Upper lobe of left lung (tissue), 6 donors: ENCODE measurements at regions not wholly inside any gene's neighbourhood (a gene's known extent, or its start where the extent isn't known, plus 50 kb on each side); places are given as distances from the start of the nearest gene placed in this dataset.

Experiments used
- ATAC-seq, 2 donors: fragments of 200-7000 bp; cut with Tn5 transposase; one replicate each; pipeline ENCODE4 v1.9.1; 2022; ENCODE audit warnings: mild to moderate bottlenecking in 2 of 2, moderate library complexity in 2 of 2; ENCODE audit not compliant: low FRiP score in 2 of 2
- DNase-seq, 2 donors: peaks; one replicate each; pipeline ENCODE4 v3.0.0-alpha.2; 2019 to 2020
- H3K27ac ChIP-seq, 4 donors: fragments of 200-600 bp; sonication (generic); one replicate each; pipeline ENCODE4 v1.5.1; 2016 to 2019
- H3K27me3 ChIP-seq, 4 donors: fragments of 200-600 bp; sonication (generic); one replicate each; pipeline ENCODE4 v1.5.1; 2017 to 2019
- H3K36me3 ChIP-seq, 4 donors: fragments of 200-600 bp; sonication (generic); one replicate each; pipeline ENCODE4 v1.5.1; 2016 to 2019
- H3K4me1 ChIP-seq, 4 donors: fragments of 200-600 bp; sonication (generic); one replicate each; pipeline ENCODE4 v1.5.1; 2018 to 2019
- H3K4me3 ChIP-seq, 4 donors: fragments of 200-600 bp; sonication (generic); one replicate each; pipeline ENCODE4 v1.5.1; 2017 to 2019; ENCODE audit warnings: mild to moderate bottlenecking in 2 of 4, moderate library complexity in 1 of 4
- H3K9me3 ChIP-seq, 4 donors: fragments of 200-600 bp; sonication (generic); one replicate each; pipeline ENCODE4 v1.5.1; 2018 to 2019
- EP300 ChIP-seq, 4 donors: sonication (generic); formaldehyde crosslinking; IDR thresholded peaks; one replicate each; pipeline ENCODE4 v1.5.1; 2017; ENCODE audit warnings: antibody characterized with exemption in 4 of 4, control low read depth in 2 of 4
- POLR2A ChIP-seq, 4 donors: fragments of 450-650 bp; IDR thresholded peaks; one replicate each; pipeline ENCODE4 v1.5.1; 2016 to 2017; ENCODE audit warnings: antibody characterized with exemption in 4 of 4, mild to moderate bottlenecking in 2 of 4
- POLR2AphosphoS5 ChIP-seq, 2 donors: sonication (generic); formaldehyde crosslinking; IDR thresholded peaks; one replicate each; pipeline ENCODE4 v1.5.1; 2017; ENCODE audit warnings: antibody characterized with exemption in 2 of 2
- WGBS, 2 donors: methylation state at CpG; one replicate each; pipeline ENCODE4 v1.1.5; 2017 to 2018; 5-methylcytosine and 5-hydroxymethylcytosine counted together
- TF ChIP-seq, protein P1 (sequence below), 6 experiments: fragments of 450-650 bp in 4 of 6; fragments of 200-600 bp in 2 of 6; sonication (generic) in 2 of 6; IDR thresholded peaks; one replicate each; pipeline ENCODE4 v1.5.1; 2016 to 2019; ENCODE audit warnings: antibody characterized with exemption in 6 of 6
- donor health status: DM: no; HTN: no; CAD: no; lungs with moderate emphysema.
- donor health status: DM: no; HTN: yes; CAD: no; lungs with severe emphysema.

DNA sequence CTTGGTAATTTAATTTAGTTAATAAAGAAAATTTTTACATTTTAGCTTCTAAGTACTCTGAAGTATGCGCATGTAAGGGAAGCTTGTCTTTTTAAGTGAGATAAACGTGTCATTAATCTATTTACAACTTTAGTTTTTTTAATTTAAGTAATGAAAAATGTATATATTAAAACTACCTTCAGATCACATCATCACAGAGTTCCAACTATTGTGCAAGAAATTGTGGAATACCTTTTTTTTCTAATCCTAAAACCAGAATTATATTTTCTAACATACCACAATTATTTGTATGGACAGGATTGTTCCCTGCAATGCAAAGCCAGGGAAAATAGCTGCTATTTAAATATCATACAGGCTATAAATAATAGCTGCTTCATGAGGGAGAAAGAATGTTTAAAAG lies 303.2 kb upstream of the KCND2 start:
- H3K27ac ChIP-seq: no peak overlapping the region
- no peaks in the 10 kb centered on the region for H3K27me3 ChIP-seq
- no peak for ATAC-seq
- no peak overlapping the region for H3K4me3 ChIP-seq
- H3K4me1 ChIP-seq: no peaks in the 10 kb centered on the region
- no peaks in the 10 kb centered on the region for H3K36me3 ChIP-seq
- no peak for TF ChIP-seq POLR2AphosphoS5 (IDR thresholded peaks at IDR 0.05)
- TF ChIP-seq, protein P1, sequence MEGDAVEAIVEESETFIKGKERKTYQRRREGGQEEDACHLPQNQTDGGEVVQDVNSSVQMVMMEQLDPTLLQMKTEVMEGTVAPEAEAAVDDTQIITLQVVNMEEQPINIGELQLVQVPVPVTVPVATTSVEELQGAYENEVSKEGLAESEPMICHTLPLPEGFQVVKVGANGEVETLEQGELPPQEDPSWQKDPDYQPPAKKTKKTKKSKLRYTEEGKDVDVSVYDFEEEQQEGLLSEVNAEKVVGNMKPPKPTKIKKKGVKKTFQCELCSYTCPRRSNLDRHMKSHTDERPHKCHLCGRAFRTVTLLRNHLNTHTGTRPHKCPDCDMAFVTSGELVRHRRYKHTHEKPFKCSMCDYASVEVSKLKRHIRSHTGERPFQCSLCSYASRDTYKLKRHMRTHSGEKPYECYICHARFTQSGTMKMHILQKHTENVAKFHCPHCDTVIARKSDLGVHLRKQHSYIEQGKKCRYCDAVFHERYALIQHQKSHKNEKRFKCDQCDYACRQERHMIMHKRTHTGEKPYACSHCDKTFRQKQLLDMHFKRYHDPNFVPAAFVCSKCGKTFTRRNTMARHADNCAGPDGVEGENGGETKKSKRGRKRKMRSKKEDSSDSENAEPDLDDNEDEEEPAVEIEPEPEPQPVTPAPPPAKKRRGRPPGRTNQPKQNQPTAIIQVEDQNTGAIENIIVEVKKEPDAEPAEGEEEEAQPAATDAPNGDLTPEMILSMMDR (IDR thresholded peaks at IDR 0.05): no peak
- H3K9me3 ChIP-seq: no peaks in the 10 kb centered on the region
- WGBS, 2 donors: 78 to 79% methylated on average over 2 of the region's 2 CpGs
- DNase-seq: no peak

DNA sequence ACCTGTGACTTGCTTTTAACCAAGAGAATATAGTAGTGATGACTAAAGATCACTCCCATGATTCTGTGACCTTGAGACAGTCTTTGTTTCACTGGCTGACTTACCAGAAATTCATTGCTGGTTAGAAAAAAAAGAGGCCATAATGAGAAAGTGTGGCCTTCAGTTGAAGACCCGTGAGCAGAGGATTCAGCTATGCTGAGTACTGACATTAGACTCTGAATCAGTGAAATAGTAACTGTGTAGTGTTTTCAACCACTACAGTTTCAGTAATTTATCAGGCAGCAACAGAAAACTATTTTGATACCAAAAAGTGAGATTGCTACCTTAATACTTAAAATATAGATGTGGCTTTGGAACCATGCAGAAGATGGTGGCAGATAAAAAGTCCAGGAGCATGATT lies 298.0 kb upstream of the KCND2 start:
- H3K4me1 ChIP-seq: no peaks in the 10 kb centered on the region
- DNase-seq (no peak), ATAC-seq (no peak)
- 77 to 82% methylated on average over 1 of the region's 1 CpG for WGBS, 2 donors
- TF ChIP-seq POLR2A (IDR thresholded peaks at IDR 0.05): no peak
- TF ChIP-seq EP300 (IDR thresholded peaks at IDR 0.05): no peak
- TF ChIP-seq POLR2AphosphoS5 (IDR thresholded peaks at IDR 0.05): no peak
- TF ChIP-seq, protein P1 (IDR thresholded peaks at IDR 0.05): no peak
- H3K4me3 ChIP-seq: no peak overlapping the region
- H3K27ac ChIP-seq: no peak overlapping the region
- H3K36me3 ChIP-seq: no peaks in the 10 kb centered on the region
- H3K9me3 ChIP-seq: no peaks in the 10 kb centered on the region
- no peaks in the 10 kb centered on the region for H3K27me3 ChIP-seq

GRCh38 chr7:119982884-119983283 lies 290.1 kb upstream of the KCND2 start:
- no peak for ATAC-seq

GRCh38 chr7:119983468-119983867 lies 289.5 kb upstream of the KCND2 start:
- H3K4me1 ChIP-seq: no peaks in the 10 kb centered on the region
- H3K27me3 ChIP-seq: no peaks in the 10 kb centered on the region
- peak in 1 of 2 donors; percentile 46 for ATAC-seq
- DNase-seq: no peak
- TF ChIP-seq, protein P1 (IDR thresholded peaks at IDR 0.05): no peak
- no peak overlapping the region for H3K27ac ChIP-seq
- H3K4me3 ChIP-seq: no peak overlapping the region
- WGBS, 2 donors: 99 to 100% methylated on average over 1 to 5 of the region's 5 CpGs
- H3K9me3 ChIP-seq: peaks cover 0 to 6% (median 0%) of the 10 kb centered on the region in 4 donors
- H3K36me3 ChIP-seq: no peaks in the 10 kb centered on the region

More at GRCh38 chr7:119982884-119983283, 290.1 kb upstream of the KCND2 start:
- no peaks in the 10 kb centered on the region for H3K27me3 ChIP-seq
- peaks cover 0 to 6% (median 0%) of the 10 kb centered on the region in 4 donors for H3K9me3 ChIP-seq
- no peak for DNase-seq
- no peak overlapping the region for H3K27ac ChIP-seq
- 83% methylated on average over 4 of the region's 4 CpGs; no CpG with 5 or more reads in 1 of the 2 donors for WGBS, 2 donors
- H3K36me3 ChIP-seq: no peaks in the 10 kb centered on the region
- TF ChIP-seq POLR2AphosphoS5 (IDR thresholded peaks at IDR 0.05) (no peak), POLR2A (IDR thresholded peaks at IDR 0.05) (no peak), EP300 (IDR thresholded peaks at IDR 0.05) (no peak)
- TF ChIP-seq, protein P1 (IDR thresholded peaks at IDR 0.05): no peak
- no peak overlapping the region for H3K4me3 ChIP-seq
- no peaks in the 10 kb centered on the region for H3K4me1 ChIP-seq

DNA sequence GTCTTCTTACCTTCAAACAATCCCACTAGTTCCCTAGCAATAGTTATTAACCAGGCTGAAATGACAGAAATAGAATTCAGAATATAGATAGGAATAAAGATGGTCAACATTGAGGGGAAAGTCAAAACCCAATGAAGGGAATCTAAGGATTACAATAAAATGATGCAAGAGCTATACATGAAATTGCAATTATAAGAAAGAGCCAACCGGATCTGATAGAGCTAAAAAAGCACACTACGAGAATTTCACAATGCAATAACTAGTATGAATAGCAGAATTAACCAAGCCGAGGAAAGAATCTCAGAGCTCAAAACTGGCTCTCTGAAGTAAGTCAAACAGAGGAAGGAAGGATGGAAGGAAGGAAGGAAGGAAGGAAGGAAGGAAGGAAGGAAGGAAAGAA lies 288.7 kb upstream of the KCND2 start:
- WGBS, 2 donors: 82 to 88% methylated on average over 3 of the region's 3 CpGs
- Histone ChIP-seq H3K4me1 (no peaks in the 10 kb centered on the region), H3K9me3 (peaks cover 0 to 6% (median 0%) of the 10 kb centered on the region in 4 donors), H3K36me3 (no peaks in the 10 kb centered on the region), H3K27me3 (no peaks in the 10 kb centered on the region), H3K27ac (no peak overlapping the region), H3K4me3 (no peak overlapping the region)
- TF ChIP-seq POLR2A (IDR thresholded peaks at IDR 0.05): no peak
- TF ChIP-seq POLR2AphosphoS5 (IDR thresholded peaks at IDR 0.05): no peak
- TF ChIP-seq EP300 (IDR thresholded peaks at IDR 0.05): no peak
- TF ChIP-seq, protein P1 (IDR thresholded peaks at IDR 0.05): no peak
- DNase-seq (no peak), ATAC-seq (no peak)
